ENCODE measurements at regions not wholly inside any gene's neighbourhood (a gene's known extent, or its start where the extent isn't known, plus 50 kb on each side); places are given as distances from the start of the nearest gene placed in this dataset.
"Not testable (repeated sequence)": the region's sequence is repeated elsewhere in the genome, so short reads cannot be mapped to it uniquely, and the experiment has no call there.

GRCh38 chr7:51973071-51973470 lies 656.5 kb upstream of the COBL start:
- Mint-ChIP-seq H3K27ac (no peak overlapping the region), H3K4me1 (no peaks in the 10 kb centered on the region), H3K4me3 (no peak overlapping the region), H3K27me3 (no peaks in the 10 kb centered on the region), H3K9me3 (peaks cover 3% of the 10 kb centered on the region), H3K36me3 (no peaks in the 10 kb centered on the region)
- no peak for ATAC-seq

- no peak for ATAC-seq
- H3K4me1 Mint-ChIP-seq: no peaks in the 10 kb centered on the region
- no peaks in the 10 kb centered on the region for H3K27me3 Mint-ChIP-seq
- no peak overlapping the region for H3K27ac Mint-ChIP-seq
- H3K9me3 Mint-ChIP-seq: peaks cover 7% of the 10 kb centered on the region
- no peak overlapping the region for H3K4me3 Mint-ChIP-seq
- no peaks in the 10 kb centered on the region for H3K36me3 Mint-ChIP-seq
Observed at GRCh38 chr7:51970961-51971665, 654.5 kb upstream of the COBL start.

DNA sequence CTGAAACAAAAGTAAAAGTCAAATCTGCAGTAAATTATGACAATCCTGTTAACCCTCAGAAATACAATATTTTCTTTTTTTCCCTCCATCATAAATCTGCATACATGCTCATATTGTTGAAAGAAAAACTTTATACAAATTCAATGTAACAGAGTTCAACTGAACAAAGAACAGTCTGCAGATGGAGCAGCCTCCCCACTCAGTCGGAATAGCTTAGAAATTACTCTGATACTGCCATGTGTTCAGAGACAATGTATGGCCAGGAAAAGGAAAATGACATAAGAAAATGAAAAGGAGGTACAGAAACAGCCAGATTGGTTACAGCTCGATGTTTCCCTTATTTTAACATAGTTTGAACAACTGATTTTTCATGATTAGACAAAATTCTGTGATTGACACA lies 651.9 kb upstream of the COBL start:
- Mint-ChIP-seq H3K36me3 (no peaks in the 10 kb centered on the region), H3K4me1 (no peaks in the 10 kb centered on the region), H3K4me3 (no peak overlapping the region), H3K27me3 (no peaks in the 10 kb centered on the region), H3K27ac (no peak overlapping the region), H3K9me3 (peaks cover 7% of the 10 kb centered on the region)
- no peak for ATAC-seq

DNA sequence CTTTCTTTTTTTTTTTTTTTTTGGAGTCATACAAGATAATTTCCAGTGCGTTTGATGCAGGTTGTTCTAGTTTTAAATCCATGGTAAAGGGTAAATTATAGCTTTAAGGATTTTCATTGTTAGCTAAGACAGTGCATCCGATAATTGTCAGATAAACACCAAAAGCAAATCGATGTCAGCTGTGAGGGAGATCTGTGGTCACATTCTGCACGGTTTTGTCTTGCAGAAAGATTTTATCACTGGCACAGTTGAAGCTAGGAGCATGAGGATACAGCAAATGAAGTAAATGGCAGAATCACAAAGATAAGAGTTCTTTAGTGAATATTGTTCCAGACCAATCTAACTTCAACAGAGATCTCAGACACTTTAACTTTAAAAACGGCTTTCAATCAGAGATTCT lies 648.8 kb upstream of the COBL start:
- Mint-ChIP-seq H3K4me1 (no peaks in the 10 kb centered on the region), H3K36me3 (no peaks in the 10 kb centered on the region), H3K9me3 (peaks cover 4% of the 10 kb centered on the region), H3K27ac (no peak overlapping the region), H3K27me3 (no peaks in the 10 kb centered on the region), H3K4me3 (no peak overlapping the region)
- no peak for ATAC-seq

GRCh38 chr7:51961804-51962203 lies 645.2 kb upstream of the COBL start:
- no peaks in the 10 kb centered on the region for H3K36me3 Mint-ChIP-seq
- H3K27me3 Mint-ChIP-seq: no peaks in the 10 kb centered on the region
- H3K27ac Mint-ChIP-seq: no peak overlapping the region
- H3K4me1 Mint-ChIP-seq: no peaks in the 10 kb centered on the region
- no peak for ATAC-seq
- H3K9me3 Mint-ChIP-seq: peaks cover 6% of the 10 kb centered on the region
- no peak overlapping the region for H3K4me3 Mint-ChIP-seq

DNA sequence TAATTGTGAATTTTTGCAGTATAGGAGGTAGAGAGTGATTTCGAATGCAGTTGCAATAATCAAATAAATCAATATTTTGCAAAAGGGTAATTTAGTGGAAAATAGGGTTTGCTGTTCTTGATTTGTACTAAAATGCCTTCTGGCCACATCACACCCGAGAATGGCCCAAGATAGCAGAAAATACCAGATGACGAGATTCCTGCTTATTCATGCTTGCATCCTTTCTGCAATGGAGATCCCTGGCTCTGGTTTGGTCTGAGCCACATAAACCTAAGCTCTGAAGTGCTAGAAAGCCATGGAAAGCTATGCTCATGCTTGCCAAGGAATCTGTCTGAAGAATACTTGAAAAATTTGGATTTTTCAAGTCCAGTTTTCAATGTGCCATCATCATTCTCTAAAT lies 634.2 kb upstream of the COBL start:
- no peak for ATAC-seq
- peaks cover 8% of the 10 kb centered on the region for H3K9me3 Mint-ChIP-seq
- no peaks in the 10 kb centered on the region for H3K4me1 Mint-ChIP-seq
- no peaks in the 10 kb centered on the region for H3K27me3 Mint-ChIP-seq
- H3K4me3 Mint-ChIP-seq: no peak overlapping the region
- no peaks in the 10 kb centered on the region for H3K36me3 Mint-ChIP-seq
- no peak overlapping the region for H3K27ac Mint-ChIP-seq

DNA sequence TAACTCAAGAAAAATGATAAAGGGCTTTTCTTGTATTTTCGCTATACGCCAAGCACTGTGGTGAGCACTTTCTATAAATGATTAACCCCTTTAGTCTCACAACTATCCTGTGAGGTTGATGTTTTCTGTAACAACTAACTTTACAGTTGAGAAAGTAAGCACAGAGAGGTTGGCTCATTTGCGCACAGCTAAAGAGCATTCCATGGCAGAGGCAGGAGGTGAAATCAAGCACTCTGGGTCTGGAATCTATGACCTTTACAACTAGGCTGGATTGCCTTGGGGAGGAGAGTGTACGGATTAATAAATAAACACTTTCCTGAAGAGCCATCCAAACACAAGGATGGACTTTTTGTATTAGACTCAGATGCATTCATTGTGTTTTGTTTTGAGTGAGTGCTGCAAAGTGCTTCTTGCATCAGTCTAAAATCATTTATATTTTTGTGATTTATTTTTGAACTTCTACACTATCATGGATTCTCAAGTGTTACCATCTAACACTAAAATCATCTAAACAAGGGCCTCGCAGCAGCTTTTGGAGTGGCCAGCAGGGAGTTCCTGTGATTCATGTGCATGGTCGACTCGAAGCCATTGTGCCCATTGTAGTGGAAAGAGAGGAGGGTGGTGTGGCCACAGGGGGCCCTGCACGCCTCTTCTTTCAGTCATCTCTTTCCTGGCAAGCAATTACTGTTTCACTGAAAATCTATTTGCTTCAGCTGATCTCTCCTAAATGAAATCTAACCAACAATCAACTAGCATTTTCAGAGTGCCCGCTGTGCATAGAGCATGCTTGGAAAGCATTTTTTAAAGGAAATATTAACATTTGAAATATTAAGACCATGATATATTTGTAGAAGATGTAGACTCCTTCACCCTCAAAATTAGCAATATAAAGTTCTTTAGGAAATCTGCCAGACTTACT lies 633.4 kb upstream of the COBL start:
- H3K36me3 Mint-ChIP-seq: no peaks in the 10 kb centered on the region
- H3K27ac Mint-ChIP-seq: no peak overlapping the region
- H3K4me1 Mint-ChIP-seq: no peaks in the 10 kb centered on the region
- H3K27me3 Mint-ChIP-seq: no peaks in the 10 kb centered on the region
- peaks cover 4% of the 10 kb centered on the region for H3K9me3 Mint-ChIP-seq
- no peak overlapping the region for H3K4me3 Mint-ChIP-seq
- no peak for ATAC-seq

- no peaks in the 10 kb centered on the region for H3K27me3 Mint-ChIP-seq
Observed at GRCh38 chr7:51930834-51931233, 614.2 kb upstream of the COBL start.

GRCh38 chr7:51929818-51930217 lies 613.2 kb upstream of the COBL start:
- no peak for ATAC-seq
- H3K27me3 Mint-ChIP-seq: no peaks in the 10 kb centered on the region
- no peak overlapping the region for H3K27ac Mint-ChIP-seq
- no peaks in the 10 kb centered on the region for H3K36me3 Mint-ChIP-seq
- H3K4me3 Mint-ChIP-seq: no peak overlapping the region
- no peaks in the 10 kb centered on the region for H3K4me1 Mint-ChIP-seq
- H3K9me3 Mint-ChIP-seq: peaks cover 15% of the 10 kb centered on the region

More at GRCh38 chr7:51930834-51931233, 614.2 kb upstream of the COBL start:
- Mint-ChIP-seq H3K4me3 (no peak overlapping the region), H3K27ac (no peak overlapping the region), H3K4me1 (no peaks in the 10 kb centered on the region), H3K9me3 (peaks cover 15% of the 10 kb centered on the region), H3K36me3 (no peaks in the 10 kb centered on the region)
- ATAC-seq: no peak

DNA sequence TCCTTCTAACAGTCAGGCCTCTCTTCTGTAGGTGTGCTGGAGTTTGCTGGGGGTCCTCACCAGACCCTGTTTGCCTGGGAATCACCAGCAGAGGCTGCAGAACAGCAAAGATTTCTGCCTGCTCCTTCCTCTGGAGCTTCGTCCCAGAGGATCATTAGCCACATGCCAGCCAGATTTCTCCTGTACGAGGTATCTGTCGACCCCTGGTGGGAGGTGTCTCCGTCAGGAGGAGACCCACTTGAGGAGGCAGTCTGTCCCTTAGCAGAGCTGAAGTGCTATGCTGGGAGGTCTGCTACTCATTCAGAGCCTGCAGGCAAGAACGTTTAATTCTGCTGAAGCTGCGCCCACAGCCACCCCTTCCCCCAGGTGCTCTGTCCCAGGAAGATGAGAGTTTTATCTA lies 611.1 kb upstream of the COBL start:
- no peak overlapping the region for H3K4me3 Mint-ChIP-seq
- ATAC-seq: no peak
- H3K27ac Mint-ChIP-seq: no peak overlapping the region
- no peaks in the 10 kb centered on the region for H3K36me3 Mint-ChIP-seq
- no peaks in the 10 kb centered on the region for H3K4me1 Mint-ChIP-seq
- H3K9me3 Mint-ChIP-seq: peaks cover 9% of the 10 kb centered on the region
- H3K27me3 Mint-ChIP-seq: no peaks in the 10 kb centered on the region

DNA sequence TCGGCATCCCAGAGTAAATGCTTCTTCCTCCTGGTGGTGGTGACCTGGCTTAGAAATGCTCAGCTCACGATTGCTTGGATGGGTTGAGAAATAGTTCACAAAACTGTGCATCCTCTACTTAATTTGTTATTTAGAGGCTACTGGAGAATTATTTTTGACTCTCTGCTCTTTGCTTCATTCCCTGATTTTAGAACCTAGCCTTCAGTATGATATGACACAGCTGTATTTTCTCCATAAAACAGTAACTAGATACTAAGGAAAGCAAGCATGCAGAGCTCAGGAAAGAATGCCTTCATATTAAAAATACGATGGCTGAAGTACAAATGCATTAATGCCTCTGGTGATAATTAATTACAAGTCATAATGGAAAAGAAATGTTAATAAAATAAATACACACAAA lies 602.0 kb upstream of the COBL start:
- no peaks in the 10 kb centered on the region for H3K36me3 Mint-ChIP-seq
- H3K4me1 Mint-ChIP-seq: no peaks in the 10 kb centered on the region
- no peaks in the 10 kb centered on the region for H3K27me3 Mint-ChIP-seq
- no peak for ATAC-seq
- H3K9me3 Mint-ChIP-seq: peaks cover 13% of the 10 kb centered on the region
- no peak overlapping the region for H3K27ac Mint-ChIP-seq
- no peak overlapping the region for H3K4me3 Mint-ChIP-seq

GRCh38 chr7:51901489-51901840 lies 584.9 kb upstream of the COBL start:
- no peak overlapping the region for H3K27ac Mint-ChIP-seq

GRCh38 chr7:51900755-51901488 lies 584.3 kb upstream of the COBL start:
- not testable (repeated sequence) for H3K27me3 Mint-ChIP-seq, ATAC-seq, H3K9me3 Mint-ChIP-seq, H3K4me3 Mint-ChIP-seq, H3K4me1 Mint-ChIP-seq, H3K27ac Mint-ChIP-seq, H3K36me3 Mint-ChIP-seq

More at GRCh38 chr7:51901489-51901840, 584.9 kb upstream of the COBL start:
- Mint-ChIP-seq H3K9me3 (peaks cover 6% of the 10 kb centered on the region), H3K4me1 (no peaks in the 10 kb centered on the region), H3K36me3 (no peaks in the 10 kb centered on the region), H3K4me3 (no peak overlapping the region), H3K27me3 (no peaks in the 10 kb centered on the region)
- no peak for ATAC-seq

DNA sequence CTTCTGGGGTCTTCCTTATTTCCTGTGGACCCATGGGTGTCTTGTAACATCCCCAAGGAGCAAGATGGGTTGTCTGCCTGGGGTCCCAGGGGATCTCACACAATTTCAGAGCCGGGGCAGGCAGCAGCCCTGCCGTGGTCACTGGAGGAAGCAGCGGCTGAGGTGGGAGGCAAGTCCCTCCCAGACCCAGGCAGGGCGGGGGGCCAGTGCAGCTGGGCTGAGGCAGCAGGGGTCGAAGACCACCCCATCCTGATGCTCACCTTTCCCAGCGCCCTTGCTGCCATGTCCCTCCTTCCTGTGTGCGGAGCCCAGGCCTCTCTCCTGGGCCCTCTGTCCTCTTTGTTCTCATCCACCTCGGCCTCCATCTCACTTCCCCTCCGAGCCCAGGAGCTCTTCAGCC lies 583.0 kb upstream of the COBL start:
- no peak for ATAC-seq

DNA sequence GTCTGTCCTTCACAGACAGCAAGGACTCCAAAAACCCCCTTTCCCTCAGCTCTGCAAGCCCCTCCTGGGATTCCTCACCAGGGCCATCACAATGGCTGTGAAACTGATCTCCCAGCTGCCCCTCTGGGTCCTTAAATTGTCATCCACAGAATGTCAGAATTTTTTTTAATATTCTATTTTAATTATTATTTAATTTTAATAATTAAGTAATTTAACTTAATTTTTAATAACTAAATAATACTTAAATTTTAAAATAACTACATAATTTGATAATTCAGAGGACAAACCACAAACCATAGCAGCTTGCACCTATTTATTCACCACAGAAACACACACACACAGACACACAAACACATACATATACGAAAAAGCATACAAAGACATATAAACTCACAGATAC lies 565.8 kb upstream of the COBL start:
- Mint-ChIP-seq H3K4me3 (no peak overlapping the region), H3K36me3 (no peaks in the 10 kb centered on the region), H3K27me3 (no peaks in the 10 kb centered on the region), H3K9me3 (peaks cover 4% of the 10 kb centered on the region), H3K4me1 (no peaks in the 10 kb centered on the region), H3K27ac (no peak overlapping the region)
- no peak for ATAC-seq

More for the DNA sequence above, 583.0 kb upstream of the COBL start:
- Mint-ChIP-seq H3K27me3 (no peaks in the 10 kb centered on the region), H3K4me1 (no peaks in the 10 kb centered on the region), H3K4me3 (no peak overlapping the region), H3K27ac (no peak overlapping the region), H3K9me3 (peaks cover 6% of the 10 kb centered on the region), H3K36me3 (no peaks in the 10 kb centered on the region)
